Keratinocyte (primary cell): ENCODE measurements at regions not wholly inside any gene's neighbourhood (a gene's known extent, or its start where the extent isn't known, plus 50 kb on each side); places are given as distances from the start of the nearest gene placed in this dataset.

ENCODE experiments used
- DNase-seq: peaks from one replicate; pipeline ENCODE4 v3.0.0-alpha.2; 2011; ENCODE audit warnings: low read depth, missing footprints, low spot score
- FAIRE-seq: peaks from 2 replicates; lab custom pipeline; 2011; peaks lifted over from hg19 to GRCh38; lab: Jason Lieb, UNC
- H2AFZ ChIP-seq: 2 replicates; pipeline ENCODE4 v1.6.0; 2012; ENCODE audit warnings: low read length, control low read depth, inconsistent platforms; ENCODE audit not compliant: control insufficient read depth
- H3K27ac ChIP-seq: 2 replicates; pipeline ENCODE4 v1.5.1; 2011; ENCODE audit warnings: low read length; ENCODE audit not compliant: control insufficient read depth, insufficient read depth
- H3K27me3 ChIP-seq: 3 replicates; pipeline ENCODE4 v1.6.0; 2011; ENCODE audit warnings: low read length; ENCODE audit not compliant: control insufficient read depth, insufficient read depth; ENCODE audit errors: extremely low read depth
- H3K36me3 ChIP-seq, 2 experiments: 2 replicates in 1 of 2; 3 replicates in 1 of 2; pipeline ENCODE4 v1.5.1; 2011; ENCODE audit warnings: low read length in 2 of 2, mild to moderate bottlenecking in 1 of 2; ENCODE audit not compliant: control insufficient read depth in 2 of 2, insufficient read depth in 2 of 2; ENCODE audit errors: extremely low read depth in 1 of 2
- H3K4me1 ChIP-seq: 3 replicates; pipeline ENCODE4 v1.5.1; 2011; ENCODE audit warnings: low read length; ENCODE audit not compliant: control insufficient read depth, insufficient read depth; ENCODE audit errors: extremely low read depth
- H3K4me2 ChIP-seq: 3 replicates; pipeline ENCODE4 v1.6.0; 2011; ENCODE audit warnings: low read depth, low read length; ENCODE audit not compliant: control insufficient read depth, insufficient read depth; ENCODE audit errors: extremely low read depth
- H3K4me3 ChIP-seq, 3 experiments: fragments of 200-600 bp in 1 of 3; sonication (generic) in 1 of 3; 2 replicates in 2 of 3; 3 replicates in 1 of 3; pipeline ENCODE4 v1.5.1; 2011 to 2016; ENCODE audit warnings: low read length in 3 of 3, mild to moderate bottlenecking in 3 of 3, control low read depth in 2 of 3, inconsistent platforms in 1 of 3, low read depth in 1 of 3, mixed read lengths in 1 of 3, mixed run types in 1 of 3, moderate library complexity in 1 of 3; ENCODE audit not compliant: control insufficient read depth in 2 of 3, insufficient read depth in 2 of 3; ENCODE audit errors: extremely low read depth in 1 of 3
- H3K79me2 ChIP-seq: 2 replicates; pipeline ENCODE4 v1.6.0; 2012; ENCODE audit warnings: low read length; ENCODE audit not compliant: control insufficient read depth, insufficient read depth
- H3K9ac ChIP-seq: 3 replicates; pipeline ENCODE4 v1.6.0; 2011; ENCODE audit warnings: low read length; ENCODE audit not compliant: control insufficient read depth, insufficient read depth; ENCODE audit errors: extremely low read depth
- H3K9me1 ChIP-seq: 3 replicates; pipeline ENCODE4 v1.6.0; 2011; ENCODE audit warnings: low read length; ENCODE audit not compliant: control insufficient read depth, insufficient read depth; ENCODE audit errors: extremely low read depth
- H3K9me3 ChIP-seq: 2 replicates; pipeline ENCODE4 v1.5.1; 2012; ENCODE audit warnings: low read depth, low read length; ENCODE audit not compliant: control insufficient read depth
- H4K20me1 ChIP-seq: 3 replicates; pipeline ENCODE4 v1.6.0; 2011; ENCODE audit warnings: low read length; ENCODE audit not compliant: control insufficient read depth, insufficient read depth; ENCODE audit errors: extremely low read depth
- CTCF ChIP-seq, 3 experiments: IDR thresholded peaks in 1 of 3; conservative IDR thresholded peaks in 1 of 3; optimal IDR thresholded peaks in 1 of 3; 2 replicates in 2 of 3; 3 replicates in 1 of 3; pipeline versions ENCODE3 to v1.5.1; 2011; ENCODE audit warnings: low read length in 3 of 3, mild to moderate bottlenecking in 3 of 3, moderate library complexity in 2 of 3, control low read depth in 1 of 3, inconsistent platforms in 1 of 3; ENCODE audit not compliant: insufficient read depth in 2 of 3; ENCODE audit errors: extremely low read depth in 1 of 3
- EZH2 ChIP-seq: IDR thresholded peaks from one replicate; pipeline ENCODE4 v1.6.1; 2012; ENCODE audit warnings: inconsistent platforms, mild to moderate bottlenecking, low read length, moderate library complexity
- dilution Hi-C: fragments of 300-500 bp; cut with MboI; formaldehyde crosslinking; loops from one replicate; pipeline ENCODE4 v1.7.0; 2020; ENCODE audit warnings: low sequenced_read_pairs; ENCODE audit not compliant: extremely low pct_ligation_motif_present

- Histone ChIP-seq H3K9ac (no peak overlapping the region), H2AFZ (no peak overlapping the region), H3K79me2 (no peaks in the 10 kb centered on the region), H3K4me2 (no peak overlapping the region), H4K20me1 (no peaks in the 10 kb centered on the region), H3K27ac (no peak overlapping the region), H3K36me3 (no peaks in the 10 kb centered on the region), H3K9me1 (no peaks in the 10 kb centered on the region), H3K4me1 (no peaks in the 10 kb centered on the region), H3K9me3 (no peaks in the 10 kb centered on the region), H3K27me3 (no peaks in the 10 kb centered on the region), H3K4me3 (no peak overlapping the region)
- dilution Hi-C loops, result no loop called here
- FAIRE-seq (no peak), DNase-seq (no peak)
- TF ChIP-seq EZH2, result no peak
- TF ChIP-seq CTCF (optimal IDR thresholded peaks at IDR 0.05 in 1 of 3, IDR thresholded peaks at IDR 0.05 in 1 of 3, conservative IDR thresholded peaks at IDR 0.05 in 1 of 3; ENCODE audit: extremely low read depth in 1 of 3, insufficient read depth in 2 of 3, low read length in 3 of 3), result no peak
These were observed 330.3 kb upstream of the IRX1 start for GRCh38 chr5:3265131-3265885.

- no peaks in the 10 kb centered on the region for H4K20me1 ChIP-seq
- no peaks in the 10 kb centered on the region for H3K36me3 ChIP-seq
- dilution Hi-C loops, result no loop called here
- no peak for DNase-seq
- FAIRE-seq, result no peak
- no peaks in the 10 kb centered on the region for H3K27me3 ChIP-seq
- H3K9ac ChIP-seq, result no peak overlapping the region
- H3K9me1 ChIP-seq, result no peaks in the 10 kb centered on the region
- no peaks in the 10 kb centered on the region for H3K9me3 ChIP-seq
- no peaks in the 10 kb centered on the region for H3K79me2 ChIP-seq
- no peak overlapping the region for H3K4me2 ChIP-seq
- H3K4me1 ChIP-seq, result no peaks in the 10 kb centered on the region
- H2AFZ ChIP-seq, result no peak overlapping the region
- no peak for TF ChIP-seq CTCF (optimal IDR thresholded peaks at IDR 0.05 in 1 of 3, IDR thresholded peaks at IDR 0.05 in 1 of 3, conservative IDR thresholded peaks at IDR 0.05 in 1 of 3; ENCODE audit: extremely low read depth in 1 of 3, insufficient read depth in 2 of 3, low read length in 3 of 3)
- TF ChIP-seq EZH2, result no peak
- H3K27ac ChIP-seq, result no peak overlapping the region
- H3K4me3 ChIP-seq, result no peak overlapping the region
These were observed 333.2 kb upstream of the IRX1 start for GRCh38 chr5:3262451-3262850.
